ENCODE measurements at regions not wholly inside any gene's neighbourhood (a gene's known extent, or its start where the extent isn't known, plus 50 kb on each side); places are given as distances from the start of the nearest gene placed in this dataset.

DNA sequence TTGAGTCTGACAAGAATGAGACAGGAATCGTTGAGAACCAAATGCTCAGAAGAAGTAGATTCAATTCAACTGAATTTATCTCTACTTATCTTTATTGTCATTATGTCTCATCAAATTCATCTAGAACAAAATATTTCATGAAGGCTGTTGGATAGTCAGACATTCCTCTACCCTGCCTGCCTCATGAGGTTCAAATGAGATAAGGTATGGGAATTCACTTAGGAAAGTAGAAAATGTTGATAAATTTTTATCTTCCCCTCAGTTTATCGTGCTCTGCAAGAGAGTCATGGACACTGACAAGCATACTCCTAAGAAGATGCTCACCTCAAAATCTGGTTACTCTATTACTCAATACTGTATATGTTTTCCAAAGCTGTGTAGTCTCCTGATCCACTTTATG lies 149.7 kb upstream of the CDIN1 start:
- TF ChIP-seq, protein P1, sequence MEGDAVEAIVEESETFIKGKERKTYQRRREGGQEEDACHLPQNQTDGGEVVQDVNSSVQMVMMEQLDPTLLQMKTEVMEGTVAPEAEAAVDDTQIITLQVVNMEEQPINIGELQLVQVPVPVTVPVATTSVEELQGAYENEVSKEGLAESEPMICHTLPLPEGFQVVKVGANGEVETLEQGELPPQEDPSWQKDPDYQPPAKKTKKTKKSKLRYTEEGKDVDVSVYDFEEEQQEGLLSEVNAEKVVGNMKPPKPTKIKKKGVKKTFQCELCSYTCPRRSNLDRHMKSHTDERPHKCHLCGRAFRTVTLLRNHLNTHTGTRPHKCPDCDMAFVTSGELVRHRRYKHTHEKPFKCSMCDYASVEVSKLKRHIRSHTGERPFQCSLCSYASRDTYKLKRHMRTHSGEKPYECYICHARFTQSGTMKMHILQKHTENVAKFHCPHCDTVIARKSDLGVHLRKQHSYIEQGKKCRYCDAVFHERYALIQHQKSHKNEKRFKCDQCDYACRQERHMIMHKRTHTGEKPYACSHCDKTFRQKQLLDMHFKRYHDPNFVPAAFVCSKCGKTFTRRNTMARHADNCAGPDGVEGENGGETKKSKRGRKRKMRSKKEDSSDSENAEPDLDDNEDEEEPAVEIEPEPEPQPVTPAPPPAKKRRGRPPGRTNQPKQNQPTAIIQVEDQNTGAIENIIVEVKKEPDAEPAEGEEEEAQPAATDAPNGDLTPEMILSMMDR (IDR thresholded peaks at IDR 0.05), result no peak
- TF ChIP-seq POLR2A (IDR thresholded peaks at IDR 0.05), result no peak
- TF ChIP-seq POLR2AphosphoS5 (IDR thresholded peaks at IDR 0.05), result no peak
